KMS-11 (cell line): ENCODE measurements at regions not wholly inside any gene's neighbourhood (a gene's known extent, or its start where the extent isn't known, plus 50 kb on each side); places are given as distances from the start of the nearest gene placed in this dataset.

Experiments
- H2AFZ ChIP-seq: fragments of 200-600 bp; sonication (generic); 2 replicates; pipeline ENCODE4 v1.6.1; 2016; ENCODE audit warnings: antibody characterized with exemption, mixed run types, low read depth
- H3K27ac ChIP-seq: fragments of 200-600 bp; sonication (generic); 2 replicates; pipeline ENCODE4 v1.6.1; 2016; ENCODE audit warnings: mild to moderate bottlenecking, mixed run types
- H3K27me3 ChIP-seq: fragments of 200-600 bp; sonication (generic); 2 replicates; pipeline ENCODE4 v1.6.1; 2017; ENCODE audit warnings: mild to moderate bottlenecking, low read depth, mixed run types, moderate library complexity; ENCODE audit not compliant: insufficient read depth
- H3K36me3 ChIP-seq: fragments of 200-600 bp; sonication (generic); 2 replicates; pipeline ENCODE4 v1.6.1; 2017; ENCODE audit warnings: mild to moderate bottlenecking, mixed run types; ENCODE audit not compliant: insufficient read depth
- H3K4me1 ChIP-seq: fragments of 200-600 bp; sonication (generic); 2 replicates; pipeline ENCODE4 v1.6.1; 2016; ENCODE audit warnings: mild to moderate bottlenecking, low read depth, mixed run types; ENCODE audit not compliant: poor library complexity, severe bottlenecking
- H3K4me2 ChIP-seq: fragments of 200-600 bp; sonication (generic); 2 replicates; pipeline ENCODE4 v1.7.0; 2016; ENCODE audit warnings: mild to moderate bottlenecking, mixed run types
- H3K4me3 ChIP-seq: fragments of 200-600 bp; sonication (generic); IDR thresholded peaks from 2 replicates; pipeline ENCODE4 v1.6.1; 2017; ENCODE audit warnings: low read depth, low read length, mixed read lengths; ENCODE audit not compliant: insufficient read depth
- H3K79me2 ChIP-seq: fragments of 200-600 bp; sonication (generic); 2 replicates; pipeline ENCODE4 v1.6.1; 2016; ENCODE audit warnings: low read depth, mixed run types; ENCODE audit not compliant: insufficient read depth
- H3K9ac ChIP-seq: fragments of 200-600 bp; sonication (generic); 2 replicates; pipeline ENCODE4 v1.6.1; 2016; ENCODE audit warnings: mild to moderate bottlenecking, mixed run types
- H4K20me1 ChIP-seq: fragments of 200-600 bp; sonication (generic); 2 replicates; pipeline ENCODE4 v1.6.1; 2016; ENCODE audit warnings: mild to moderate bottlenecking, mixed run types; ENCODE audit not compliant: insufficient read depth
- CTCF ChIP-seq: fragments of 200-600 bp; sonication (generic); conservative IDR thresholded peaks from 2 replicates; pipeline ENCODE4 v1.6.1; 2017; ENCODE audit warnings: low read depth, mild to moderate bottlenecking, antibody characterized with exemption, low read length, moderate library complexity, mixed read lengths

GRCh38 chr5:156000115-156000514 lies 326.8 kb upstream of the SGCD start:
- Histone ChIP-seq H3K9ac (no peak overlapping the region), H3K4me2 (no peak overlapping the region), H4K20me1 (no peaks in the 10 kb centered on the region), H3K27me3 (no peaks in the 10 kb centered on the region), H3K27ac (no peak overlapping the region), H3K36me3 (no peaks in the 10 kb centered on the region), H2AFZ (no peak overlapping the region), H3K4me1 (no peaks in the 10 kb centered on the region), H3K4me3 (no peak overlapping the region), H3K79me2 (no peaks in the 10 kb centered on the region)
- no peak for TF ChIP-seq CTCF

- H3K27me3 ChIP-seq = no peaks in the 10 kb centered on the region
- no peaks in the 10 kb centered on the region for H4K20me1 ChIP-seq
- H2AFZ ChIP-seq = no peak overlapping the region
- no peak overlapping the region for H3K9ac ChIP-seq
- H3K79me2 ChIP-seq = no peaks in the 10 kb centered on the region
- H3K4me3 ChIP-seq = no peak overlapping the region
- TF ChIP-seq CTCF = no peak
- H3K36me3 ChIP-seq = no peaks in the 10 kb centered on the region
- no peaks in the 10 kb centered on the region for H3K4me1 ChIP-seq
- no peak overlapping the region for H3K27ac ChIP-seq
- H3K4me2 ChIP-seq = no peak overlapping the region
Measured at GRCh38 chr5:156004754-156005153, 322.2 kb upstream of the SGCD start.

- H3K27ac ChIP-seq = no peak overlapping the region
- H2AFZ ChIP-seq = no peak overlapping the region
- H3K9ac ChIP-seq = no peak overlapping the region
- H3K4me1 ChIP-seq = no peaks in the 10 kb centered on the region
- H3K4me3 ChIP-seq = no peak overlapping the region
- no peaks in the 10 kb centered on the region for H4K20me1 ChIP-seq
- H3K79me2 ChIP-seq = no peaks in the 10 kb centered on the region
- no peak overlapping the region for H3K4me2 ChIP-seq
- H3K27me3 ChIP-seq = no peaks in the 10 kb centered on the region
- TF ChIP-seq CTCF = no peak
- H3K36me3 ChIP-seq = no peaks in the 10 kb centered on the region
Measured at GRCh38 chr5:156006026-156006647, 320.8 kb upstream of the SGCD start.

GRCh38 chr5:156008844-156009243 lies 318.1 kb upstream of the SGCD start:
- H3K4me1 ChIP-seq = no peaks in the 10 kb centered on the region
- no peak overlapping the region for H3K4me3 ChIP-seq
- H3K4me2 ChIP-seq = no peak overlapping the region
- H3K27ac ChIP-seq = no peak overlapping the region
- no peaks in the 10 kb centered on the region for H3K27me3 ChIP-seq
- H3K79me2 ChIP-seq = no peaks in the 10 kb centered on the region
- no peaks in the 10 kb centered on the region for H4K20me1 ChIP-seq
- no peak overlapping the region for H2AFZ ChIP-seq
- no peak for TF ChIP-seq CTCF
- H3K36me3 ChIP-seq = no peaks in the 10 kb centered on the region
- H3K9ac ChIP-seq = no peak overlapping the region
